Cardiac muscle cell (in vitro differentiated cells and primary cell): ENCODE measurements at regions not wholly inside any gene's neighbourhood (a gene's known extent, or its start where the extent isn't known, plus 50 kb on each side); places are given as distances from the start of the nearest gene placed in this dataset.

Source experiments
- DNase-seq, 2 donors: peaks; one replicate each; pipeline versions ENCODE4 v3.0.0 to v3.0.0-alpha.2; 2010 to 2017; ENCODE audit warnings: low read depth in 1 of 2, low spot score in 1 of 2
- H3K27ac ChIP-seq: fragments of 200-600 bp; sonication (generic); 2 replicates; pipeline ENCODE4 v1.5.1; 2016
- H3K27me3 ChIP-seq: fragments of 200-600 bp; sonication (generic); 2 replicates; pipeline ENCODE4 v1.6.0; 2016; ENCODE audit warnings: control low read depth
- H3K36me3 ChIP-seq: fragments of 200-600 bp; sonication (generic); 2 replicates; pipeline ENCODE4 v1.5.1; 2016; ENCODE audit warnings: control low read depth
- H3K4me1 ChIP-seq: fragments of 200-600 bp; sonication (generic); 2 replicates; pipeline ENCODE4 v1.8.1; 2017; ENCODE audit warnings: low read depth, mild to moderate bottlenecking, mixed run types
- H3K4me3 ChIP-seq: fragments of 200-600 bp; sonication (generic); 2 replicates; pipeline ENCODE4 v1.5.1; 2016; ENCODE audit warnings: mild to moderate bottlenecking
- H3K9me3 ChIP-seq: fragments of 200-600 bp; sonication (generic); 2 replicates; pipeline ENCODE4 v1.5.1; 2017; ENCODE audit warnings: low read depth, mild to moderate bottlenecking, control low read depth
- TF ChIP-seq, protein P1 (sequence below): IDR thresholded peaks from 2 replicates; pipeline ENCODE4 v1.5.1; 2012; ENCODE audit warnings: low read depth, mild to moderate bottlenecking, low read length

DNA sequence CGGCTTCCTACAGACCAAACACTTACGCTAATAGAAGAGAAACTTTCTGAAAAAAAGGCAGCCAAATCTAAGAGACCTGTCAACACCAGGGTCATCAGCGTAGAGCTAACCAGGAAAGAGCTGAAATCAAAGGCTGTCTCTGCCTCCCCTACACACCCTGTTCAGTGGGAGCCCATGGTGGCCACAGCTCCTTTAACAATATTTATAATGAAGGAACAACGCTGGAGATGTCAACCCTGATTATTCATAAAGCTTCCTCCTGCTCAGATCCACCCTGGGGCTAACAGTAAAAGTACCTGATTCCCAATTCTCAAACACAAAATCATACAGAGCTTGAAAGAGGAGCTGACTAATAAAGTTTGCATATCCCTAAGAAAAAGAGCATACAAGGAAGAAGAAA lies 133.7 kb downstream of the ANXA2 start:
- TF ChIP-seq, protein P1, sequence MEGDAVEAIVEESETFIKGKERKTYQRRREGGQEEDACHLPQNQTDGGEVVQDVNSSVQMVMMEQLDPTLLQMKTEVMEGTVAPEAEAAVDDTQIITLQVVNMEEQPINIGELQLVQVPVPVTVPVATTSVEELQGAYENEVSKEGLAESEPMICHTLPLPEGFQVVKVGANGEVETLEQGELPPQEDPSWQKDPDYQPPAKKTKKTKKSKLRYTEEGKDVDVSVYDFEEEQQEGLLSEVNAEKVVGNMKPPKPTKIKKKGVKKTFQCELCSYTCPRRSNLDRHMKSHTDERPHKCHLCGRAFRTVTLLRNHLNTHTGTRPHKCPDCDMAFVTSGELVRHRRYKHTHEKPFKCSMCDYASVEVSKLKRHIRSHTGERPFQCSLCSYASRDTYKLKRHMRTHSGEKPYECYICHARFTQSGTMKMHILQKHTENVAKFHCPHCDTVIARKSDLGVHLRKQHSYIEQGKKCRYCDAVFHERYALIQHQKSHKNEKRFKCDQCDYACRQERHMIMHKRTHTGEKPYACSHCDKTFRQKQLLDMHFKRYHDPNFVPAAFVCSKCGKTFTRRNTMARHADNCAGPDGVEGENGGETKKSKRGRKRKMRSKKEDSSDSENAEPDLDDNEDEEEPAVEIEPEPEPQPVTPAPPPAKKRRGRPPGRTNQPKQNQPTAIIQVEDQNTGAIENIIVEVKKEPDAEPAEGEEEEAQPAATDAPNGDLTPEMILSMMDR: no peak
- no peaks in the 10 kb centered on the region for H3K36me3 ChIP-seq
- no peaks in the 10 kb centered on the region for H3K27me3 ChIP-seq
- no peak overlapping the region for H3K27ac ChIP-seq
- no peak for DNase-seq
- H3K9me3 ChIP-seq: no peaks in the 10 kb centered on the region
- H3K4me1 ChIP-seq: no peaks in the 10 kb centered on the region
- H3K4me3 ChIP-seq: no peak overlapping the region

DNA sequence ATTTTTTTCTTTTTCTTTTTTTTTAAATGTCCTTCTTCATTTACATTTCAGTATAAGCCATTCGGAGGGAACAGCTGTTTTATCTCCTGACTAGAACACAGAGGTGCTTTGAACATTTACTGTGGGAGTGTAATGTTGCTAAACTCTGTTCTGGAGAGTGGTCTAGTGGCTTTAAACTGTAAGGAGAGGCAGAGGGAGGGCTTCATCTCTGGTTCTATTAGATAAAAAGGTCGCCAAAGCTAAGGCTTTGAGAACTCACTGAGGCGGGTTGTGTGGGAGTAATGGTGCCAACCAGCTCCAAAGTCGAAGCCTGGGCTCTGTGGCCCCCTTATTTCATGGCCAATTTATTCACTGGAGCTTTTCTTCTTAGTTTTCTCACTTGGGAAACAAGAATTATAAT lies 133.2 kb downstream of the ANXA2 start:
- no peak overlapping the region for H3K4me3 ChIP-seq
- H3K9me3 ChIP-seq: no peaks in the 10 kb centered on the region
- peak in 1 of 2 donors; percentile 3 for DNase-seq
- TF ChIP-seq, protein P1: no peak
- no peaks in the 10 kb centered on the region for H3K27me3 ChIP-seq
- no peaks in the 10 kb centered on the region for H3K4me1 ChIP-seq
- H3K36me3 ChIP-seq: no peaks in the 10 kb centered on the region
- H3K27ac ChIP-seq: no peak overlapping the region

DNA sequence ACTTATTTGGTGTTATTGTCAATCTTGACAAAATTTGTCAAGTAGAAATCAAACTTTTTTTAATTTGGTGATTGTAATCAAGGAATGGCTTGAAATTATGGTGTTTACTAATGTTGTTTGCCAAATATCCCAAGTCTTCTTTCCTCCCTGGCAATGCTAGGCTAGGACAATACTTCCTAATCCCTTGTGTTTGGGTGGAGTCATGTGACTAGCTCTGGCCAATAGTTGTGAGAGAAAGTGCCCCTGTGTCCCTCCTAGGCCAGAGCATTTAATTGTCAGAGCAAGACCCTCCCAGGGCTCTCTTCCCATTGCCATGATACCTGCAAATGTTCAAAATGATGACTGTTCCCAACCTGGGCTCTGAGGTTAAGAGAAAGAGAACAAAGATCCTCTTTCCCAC lies 132.7 kb downstream of the ANXA2 start:
- Histone ChIP-seq H3K9me3 (no peaks in the 10 kb centered on the region), H3K27ac (no peak overlapping the region), H3K36me3 (no peaks in the 10 kb centered on the region), H3K27me3 (no peaks in the 10 kb centered on the region), H3K4me1 (no peaks in the 10 kb centered on the region), H3K4me3 (no peak overlapping the region)
- TF ChIP-seq, protein P1: no peak
- DNase-seq: no peak

DNA sequence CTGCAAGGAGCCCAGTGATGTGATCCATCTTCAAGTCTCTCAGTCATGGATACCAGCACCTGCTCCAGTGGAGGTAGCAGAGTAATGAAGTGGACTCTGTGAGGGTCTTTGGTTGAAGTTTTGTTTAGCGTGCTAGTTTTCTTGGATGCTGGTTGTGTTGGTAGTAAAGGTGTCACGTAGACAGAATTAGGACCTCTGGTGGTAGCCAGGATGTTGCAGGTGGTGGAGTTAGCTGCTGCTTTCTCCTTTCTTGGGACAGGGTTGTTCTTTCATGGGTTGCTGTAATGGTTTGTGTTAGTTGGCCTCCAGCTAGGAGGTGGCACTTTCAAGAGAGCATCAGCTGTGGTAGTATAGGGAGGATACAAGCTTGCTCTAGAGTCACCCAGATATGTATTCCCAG lies 125.2 kb downstream of the ANXA2 start:
- H3K27ac ChIP-seq: no peak overlapping the region
- H3K36me3 ChIP-seq: no peaks in the 10 kb centered on the region
- TF ChIP-seq, protein P1: no peak
- H3K4me3 ChIP-seq: no peak overlapping the region
- peaks cover 6% of the 10 kb centered on the region for H3K9me3 ChIP-seq
- H3K27me3 ChIP-seq: no peaks in the 10 kb centered on the region
- no peak for DNase-seq
- no peaks in the 10 kb centered on the region for H3K4me1 ChIP-seq

DNA sequence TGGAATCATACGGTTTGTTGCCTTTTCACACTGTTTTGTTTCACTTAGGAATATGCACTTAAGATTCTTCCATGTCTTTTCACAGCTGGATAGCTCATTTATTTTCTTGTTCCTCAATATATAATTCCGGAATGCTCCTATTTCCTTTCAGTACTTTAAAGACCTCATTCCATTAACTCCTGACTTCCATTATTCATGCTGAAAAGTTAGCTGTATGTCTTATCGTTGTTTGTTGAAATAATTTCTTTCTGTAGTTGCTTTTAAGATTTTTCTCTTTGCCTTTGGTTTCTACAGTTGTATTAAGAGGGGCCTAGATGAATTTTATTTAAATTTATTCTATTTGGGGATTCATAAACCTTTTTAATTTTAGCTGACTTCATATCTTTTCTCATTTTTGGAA lies 122.2 kb downstream of the ANXA2 start:
- H3K9me3 ChIP-seq: peaks cover 6% of the 10 kb centered on the region
- H3K27me3 ChIP-seq: no peaks in the 10 kb centered on the region
- TF ChIP-seq, protein P1: no peak
- no peaks in the 10 kb centered on the region for H3K4me1 ChIP-seq
- no peak overlapping the region for H3K4me3 ChIP-seq
- no peak for DNase-seq
- no peaks in the 10 kb centered on the region for H3K36me3 ChIP-seq
- H3K27ac ChIP-seq: no peak overlapping the region

DNA sequence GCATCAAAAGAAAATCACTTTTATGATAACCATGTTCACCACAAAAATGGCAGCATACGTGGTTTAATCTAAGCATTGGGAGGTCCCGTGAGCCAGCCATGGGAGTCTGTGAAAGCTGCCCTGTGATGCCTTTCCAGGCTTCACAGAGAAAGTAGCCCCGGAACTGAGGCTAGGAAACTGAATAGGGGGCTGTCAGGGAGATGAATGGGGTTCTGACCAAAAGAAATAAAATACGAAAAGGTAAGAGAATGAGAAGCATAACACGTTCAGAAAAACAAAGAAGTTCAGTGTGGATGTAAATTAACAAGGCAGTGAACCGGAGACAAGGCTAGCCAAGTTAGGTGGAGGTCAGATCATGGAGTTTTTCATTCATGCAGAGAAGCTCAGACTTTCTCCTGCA lies 118.9 kb downstream of the ANXA2 start:
- no peaks in the 10 kb centered on the region for H3K36me3 ChIP-seq
- DNase-seq: no peak
- H3K27ac ChIP-seq: no peak overlapping the region
- TF ChIP-seq, protein P1: no peak
- H3K27me3 ChIP-seq: no peaks in the 10 kb centered on the region
- H3K9me3 ChIP-seq: peaks cover 6% of the 10 kb centered on the region
- no peaks in the 10 kb centered on the region for H3K4me1 ChIP-seq
- no peak overlapping the region for H3K4me3 ChIP-seq
